HG03097 (cell line): ENCODE measurements at regions not wholly inside any gene's neighbourhood (a gene's known extent, or its start where the extent isn't known, plus 50 kb on each side); places are given as distances from the start of the nearest gene placed in this dataset.

ENCODE experiments used
- ATAC-seq: cut with Tn5 transposase; IDR thresholded peaks from one replicate; pipeline ENCODE4 v1.9.1; 2021; ENCODE audit not compliant: unreplicated experiment, low FRiP score

DNA sequence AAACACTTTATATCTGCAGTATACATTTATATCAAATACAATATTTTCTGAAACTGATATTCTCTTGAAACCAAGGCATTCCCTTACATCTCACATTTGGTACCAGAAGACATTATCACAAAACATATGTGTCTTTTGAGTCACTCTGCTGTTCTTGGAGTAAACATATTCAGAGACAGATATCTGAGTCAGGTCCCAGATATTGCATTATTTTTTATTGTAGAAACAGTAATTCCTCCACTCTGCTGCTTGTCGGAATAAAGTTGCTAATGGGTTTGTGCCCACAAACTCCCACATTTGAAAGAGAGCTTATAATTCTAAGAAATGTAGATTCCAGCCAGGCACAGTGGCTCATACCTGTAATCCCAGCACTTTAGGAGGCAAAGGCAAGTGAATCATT lies 261.1 kb upstream of the DAPK1 start:
- ATAC-seq = no peak

DNA sequence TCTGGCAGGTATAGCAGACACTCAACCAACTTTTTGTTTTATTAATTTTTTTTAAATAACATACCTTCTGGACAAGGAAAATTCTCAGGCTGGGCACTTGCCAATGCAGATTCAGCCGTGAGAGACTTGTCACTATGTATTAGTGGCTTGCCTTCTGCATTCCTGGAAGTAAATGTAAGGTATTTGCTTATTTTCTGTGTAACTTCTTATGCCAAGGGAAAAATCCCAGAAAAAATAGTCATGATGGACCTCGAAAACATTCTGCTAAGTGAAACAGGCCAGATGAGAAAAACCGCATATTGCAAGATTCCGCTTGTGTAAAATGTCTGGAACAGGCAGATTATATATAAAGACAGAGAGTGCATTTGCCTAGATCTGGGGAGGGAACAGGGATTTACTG lies 260.3 kb upstream of the DAPK1 start:
- ATAC-seq = no peak

DNA sequence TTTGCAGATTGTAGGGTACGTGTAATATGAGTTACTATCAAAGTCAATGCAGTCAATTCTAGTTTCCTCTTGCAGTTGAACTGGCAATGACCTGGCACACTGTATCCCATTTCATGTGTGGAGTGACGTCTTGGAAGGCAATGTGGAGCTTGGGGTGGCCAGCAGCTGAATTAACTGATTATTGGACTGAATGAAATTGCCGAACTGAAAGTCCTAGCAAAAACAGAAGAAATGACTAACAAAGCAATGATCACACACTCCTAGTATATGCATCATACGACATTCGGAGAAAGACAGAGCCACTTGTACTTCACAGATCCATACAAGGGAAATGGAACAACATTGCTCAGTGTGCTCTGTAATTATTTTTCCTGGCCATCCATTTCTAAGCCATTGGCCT lies 259.1 kb upstream of the DAPK1 start:
- ATAC-seq = no peak

DNA sequence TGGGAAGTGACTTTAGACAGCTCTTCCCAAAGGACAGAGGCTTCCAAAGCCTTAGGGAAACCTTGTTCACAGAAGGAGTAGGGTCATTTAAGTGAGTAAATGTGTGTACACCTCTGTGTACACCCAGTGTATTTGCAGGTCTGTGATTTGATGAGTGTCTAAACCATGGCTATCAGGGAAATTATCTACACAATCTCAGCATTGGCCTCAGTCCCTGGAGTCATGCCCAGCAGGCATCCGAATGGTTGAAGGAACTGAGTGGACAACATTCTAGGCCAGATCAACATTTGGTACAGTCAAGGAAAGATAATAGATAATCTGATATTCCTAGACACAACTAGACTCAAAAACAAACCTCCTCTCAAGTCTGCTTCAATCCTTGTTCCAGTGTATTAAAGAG lies 258.4 kb upstream of the DAPK1 start:
- ATAC-seq = no peak

DNA sequence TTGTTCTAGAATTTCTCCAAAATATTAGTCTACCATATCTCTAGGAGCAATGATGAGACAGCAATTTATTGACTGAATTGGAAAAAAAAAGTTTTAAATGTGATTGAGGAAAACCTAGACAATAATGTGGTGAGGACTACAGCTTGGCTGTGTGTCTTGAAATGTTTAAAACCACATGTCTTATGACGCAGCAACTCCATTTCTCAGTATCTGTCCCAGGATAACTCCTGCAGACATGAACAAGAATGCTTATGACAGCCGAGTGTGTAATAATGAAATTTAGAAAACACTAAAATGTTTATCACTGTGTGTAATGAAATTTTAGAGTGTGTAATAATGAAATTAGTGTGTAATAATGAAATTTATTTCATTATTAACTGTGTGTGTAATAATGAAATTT lies 254.1 kb upstream of the DAPK1 start:
- no peak for ATAC-seq

DNA sequence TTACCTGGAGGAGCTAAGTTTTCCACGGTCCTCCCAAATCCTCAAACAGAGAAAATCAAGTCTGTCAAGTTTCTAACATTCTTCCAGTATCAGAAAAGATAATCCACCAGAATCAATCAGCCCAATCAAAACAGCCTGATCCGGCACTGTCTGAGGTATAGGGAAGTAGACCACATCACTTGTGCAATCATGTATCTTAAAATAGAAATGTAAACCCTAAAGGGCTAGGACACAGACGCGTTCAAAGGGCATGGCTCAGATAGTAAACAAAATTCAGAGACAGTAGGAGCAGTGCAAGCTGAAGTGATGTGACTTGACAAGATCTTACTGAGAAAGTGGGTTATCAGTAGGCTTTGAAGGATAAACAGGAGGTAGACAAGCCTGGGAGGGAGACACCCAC lies 252.4 kb upstream of the DAPK1 start:
- no peak for ATAC-seq

DNA sequence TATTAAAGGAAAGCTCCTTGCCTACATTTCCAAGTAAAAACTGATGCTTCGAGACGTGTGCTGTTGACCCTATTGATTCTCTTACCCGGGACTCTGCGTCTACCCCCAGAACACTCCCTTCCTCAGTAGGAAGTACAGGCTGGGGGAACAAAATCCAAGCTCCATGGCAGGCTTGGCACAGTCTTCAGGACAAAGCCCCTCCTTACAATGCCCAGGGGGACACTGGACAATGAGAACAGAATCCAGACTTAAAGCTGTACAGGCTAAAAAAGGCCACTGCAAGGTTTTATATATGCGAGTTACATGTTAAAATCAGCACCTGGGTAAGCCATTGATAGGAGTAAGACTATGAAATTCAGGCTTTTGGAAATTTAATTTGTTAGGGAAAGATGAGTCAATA lies 250.6 kb upstream of the DAPK1 start:
- ATAC-seq = no peak

DNA sequence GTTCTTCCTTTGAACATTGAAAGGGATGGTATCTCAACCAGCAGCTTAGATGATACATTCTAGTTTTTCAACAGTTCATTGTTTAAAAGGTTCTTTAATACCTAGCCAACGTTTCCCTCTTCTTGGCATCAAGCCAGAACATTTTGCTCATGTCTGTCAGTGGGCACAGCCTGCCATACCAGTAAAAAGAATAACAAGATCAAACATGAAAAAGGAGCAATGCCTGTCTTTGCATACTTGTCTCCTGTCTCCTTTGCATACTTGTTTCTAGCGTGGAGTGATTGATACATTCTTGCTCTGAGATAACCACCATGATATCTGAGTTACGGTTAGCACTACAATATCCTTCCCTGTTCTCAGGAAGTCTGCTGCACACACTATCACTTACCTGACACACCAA lies 248.6 kb upstream of the DAPK1 start:
- ATAC-seq = no peak

DNA sequence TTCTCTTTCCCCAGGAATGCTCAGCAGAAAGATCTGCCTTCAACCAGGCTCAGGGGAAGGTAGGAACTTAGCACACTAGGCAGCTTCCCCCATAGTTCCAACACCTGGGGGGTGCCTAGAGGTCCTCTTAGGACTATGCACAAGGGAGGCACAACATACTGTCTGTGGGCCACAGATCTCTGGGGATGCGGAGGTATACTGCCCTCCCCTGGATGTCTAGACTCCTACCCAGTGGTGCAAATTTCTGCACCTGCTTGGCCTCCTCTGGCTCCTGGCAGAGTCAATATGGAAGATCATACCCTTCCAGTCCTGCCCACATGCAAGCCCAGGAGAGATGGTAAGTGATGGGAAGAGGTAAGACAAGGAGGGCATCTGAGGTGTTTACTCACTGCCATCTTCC lies 247.5 kb upstream of the DAPK1 start:
- no peak for ATAC-seq

DNA sequence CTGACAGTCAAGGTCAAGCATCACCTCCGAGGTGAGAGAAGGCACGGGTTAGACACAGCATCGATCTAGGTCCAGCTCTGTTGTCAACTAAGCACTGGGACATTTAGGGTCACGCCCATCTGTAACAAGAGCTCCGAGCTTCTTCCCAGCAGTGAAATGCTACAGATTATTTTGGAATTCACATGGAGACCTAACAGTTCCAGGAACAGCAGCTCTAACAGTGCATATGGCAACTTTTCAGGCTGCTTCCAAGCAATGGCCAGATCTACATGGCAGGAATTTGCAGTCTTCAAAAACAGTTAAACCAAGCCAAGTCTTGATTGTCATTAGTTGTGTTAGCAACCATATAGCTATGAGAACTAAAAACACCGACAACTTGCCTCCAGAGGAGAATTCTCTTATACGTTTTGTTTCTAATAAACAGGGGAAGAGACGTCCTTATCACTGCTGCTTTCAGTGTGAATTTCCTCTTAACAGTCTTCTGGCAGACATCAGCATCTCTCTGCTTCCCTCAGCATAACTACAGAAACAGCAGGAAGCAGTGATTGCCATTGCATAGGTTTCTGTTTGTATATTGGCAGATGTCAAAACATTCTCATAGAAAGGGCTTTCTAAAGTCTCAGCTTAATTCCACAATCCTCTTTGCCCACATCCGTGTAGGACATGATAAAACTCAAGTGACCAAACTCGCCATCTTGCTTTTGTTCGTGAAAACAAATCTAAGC lies 242.1 kb upstream of the DAPK1 start:
- ATAC-seq = no peak

DNA sequence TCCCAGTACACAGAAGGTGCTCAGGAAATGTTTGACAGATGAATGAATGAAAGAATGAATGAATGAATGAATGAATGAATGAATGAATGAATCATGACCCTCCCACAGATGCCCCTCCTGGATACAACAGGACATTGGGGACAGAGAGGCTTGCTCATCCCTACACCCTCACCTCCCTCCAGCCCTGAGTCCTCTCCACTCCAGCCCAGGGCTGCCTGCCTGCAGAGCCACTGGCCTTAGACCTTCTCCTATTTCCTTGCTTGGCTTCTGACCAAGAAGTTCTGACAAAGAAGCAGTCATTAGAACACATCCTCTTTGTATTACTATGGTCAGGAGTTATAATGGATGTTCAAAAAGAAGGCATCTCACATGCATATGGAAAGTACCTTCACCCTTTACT lies 240.7 kb upstream of the DAPK1 start:
- ATAC-seq = no peak

DNA sequence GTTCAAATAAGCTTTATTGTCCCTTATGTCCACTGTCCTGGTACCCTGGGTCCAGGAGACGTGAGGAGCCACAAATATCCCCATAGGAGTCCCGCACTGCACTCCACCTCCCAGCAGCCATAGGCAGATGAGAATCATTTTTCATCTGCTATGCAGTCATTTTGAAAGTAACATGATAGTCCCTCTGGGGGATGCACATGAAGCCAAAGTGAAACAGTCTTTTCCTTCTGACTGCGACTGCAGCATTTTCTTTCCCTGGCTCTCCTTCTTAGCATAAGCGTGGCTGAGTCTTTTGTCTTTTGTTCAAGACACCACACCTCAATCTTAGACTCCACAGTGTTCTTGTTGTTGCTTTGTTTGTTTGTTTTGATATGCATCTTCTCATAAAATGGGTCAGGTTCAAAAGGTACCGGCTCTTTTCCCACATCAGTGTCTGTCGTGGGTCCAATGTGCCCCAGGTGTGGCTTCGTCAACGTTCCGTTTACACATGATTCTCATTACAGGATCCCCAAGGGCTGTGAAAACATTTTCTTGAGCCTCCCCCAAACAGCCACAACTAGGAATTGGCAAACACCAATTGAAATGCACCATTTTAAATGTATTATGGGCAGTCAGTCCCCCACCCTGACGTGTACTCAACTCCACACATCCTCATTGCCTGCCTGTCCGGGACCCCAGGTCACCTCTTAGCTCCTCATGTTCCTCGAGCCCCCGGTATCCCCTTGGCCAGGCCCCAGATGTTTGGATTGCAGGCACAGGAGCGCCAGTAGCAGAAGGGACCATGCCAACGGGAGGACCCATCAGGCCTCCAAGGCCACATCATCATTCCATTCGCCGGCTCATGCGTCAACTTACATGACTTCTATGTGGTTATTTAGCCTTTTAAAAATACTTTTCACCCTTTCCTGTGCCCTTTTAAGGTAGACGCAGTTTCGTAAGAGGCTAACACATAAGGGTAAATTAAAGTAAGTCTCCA lies 237.8 kb upstream of the DAPK1 start:
- ATAC-seq = no peak

DNA sequence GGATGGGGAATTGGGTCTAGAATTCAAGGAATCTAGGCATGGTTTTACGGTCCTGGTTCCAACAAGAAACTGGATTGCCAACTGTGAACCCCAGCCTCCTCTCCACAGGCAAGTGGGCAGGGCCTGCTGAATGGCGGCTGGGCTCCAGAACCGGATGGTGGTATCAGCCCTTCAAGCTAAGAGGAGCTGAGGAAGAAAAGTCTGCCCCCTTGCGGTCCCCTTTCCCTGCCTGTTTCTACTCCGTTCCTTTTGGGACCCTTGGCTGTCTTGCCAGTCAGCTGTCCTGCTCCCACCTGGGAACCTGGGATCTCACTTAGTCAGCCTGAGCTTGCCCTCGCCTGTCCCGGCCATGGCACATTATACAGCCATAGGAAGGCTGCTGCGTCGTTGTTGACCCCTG lies 234.4 kb upstream of the DAPK1 start:
- ATAC-seq = no peak

DNA sequence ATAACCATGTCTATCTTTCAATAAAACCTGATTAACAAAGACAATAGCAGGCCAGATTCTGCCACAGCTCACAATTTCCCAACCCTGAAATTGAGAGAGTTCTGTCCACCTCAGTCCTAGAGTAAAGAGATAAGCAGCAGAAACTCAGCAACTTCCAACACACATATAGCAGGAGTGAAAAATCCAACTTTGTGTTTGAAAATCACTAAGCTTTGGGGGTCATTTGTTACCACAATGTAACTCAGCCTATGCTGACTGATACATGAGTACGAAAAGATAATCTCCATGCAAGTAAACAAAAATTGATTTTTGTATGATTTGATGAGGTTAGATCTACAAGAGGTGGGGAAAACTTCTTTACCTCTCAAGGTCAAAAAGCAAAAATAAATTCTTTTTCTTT lies 231.0 kb upstream of the DAPK1 start:
- no peak for ATAC-seq

DNA sequence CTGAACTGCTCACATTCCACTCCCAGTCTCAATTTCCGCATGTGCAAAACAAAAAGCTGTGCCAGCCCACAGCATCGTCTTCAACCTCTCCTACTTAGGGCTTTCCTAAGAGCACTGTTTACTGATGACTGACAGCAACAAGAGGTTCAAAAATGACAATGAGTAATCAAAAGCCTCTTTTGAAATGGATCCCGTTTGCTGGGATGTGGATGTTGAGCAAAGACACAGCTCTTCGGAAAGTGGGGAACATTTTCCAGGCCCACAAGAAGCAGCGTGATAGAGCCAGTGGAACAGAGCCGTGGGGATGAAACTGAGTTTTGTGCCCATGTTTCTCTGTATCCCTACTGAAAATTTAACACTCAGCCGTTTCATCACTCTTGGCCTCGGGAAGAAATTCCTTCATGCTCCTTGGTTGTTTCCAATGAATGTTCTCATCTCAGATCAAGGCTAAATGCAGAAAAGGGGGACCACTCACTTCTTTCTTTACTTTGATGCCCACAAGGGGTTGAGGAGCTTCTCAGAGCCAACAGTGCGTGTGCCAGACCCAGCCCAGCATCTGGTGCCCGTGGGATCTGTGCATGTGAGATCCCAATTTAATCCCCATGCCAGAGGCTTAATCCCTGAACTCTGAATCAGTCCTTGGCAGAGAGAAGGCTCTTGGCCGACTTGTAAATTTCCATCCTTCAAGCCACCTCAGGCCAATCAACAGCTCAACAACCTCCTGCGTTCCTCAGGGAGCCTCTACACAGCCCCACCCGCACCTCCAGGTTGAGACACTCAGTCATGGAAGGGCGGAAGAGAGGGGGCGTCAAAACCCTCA lies 230.2 kb upstream of the DAPK1 start:
- no peak for ATAC-seq

DNA sequence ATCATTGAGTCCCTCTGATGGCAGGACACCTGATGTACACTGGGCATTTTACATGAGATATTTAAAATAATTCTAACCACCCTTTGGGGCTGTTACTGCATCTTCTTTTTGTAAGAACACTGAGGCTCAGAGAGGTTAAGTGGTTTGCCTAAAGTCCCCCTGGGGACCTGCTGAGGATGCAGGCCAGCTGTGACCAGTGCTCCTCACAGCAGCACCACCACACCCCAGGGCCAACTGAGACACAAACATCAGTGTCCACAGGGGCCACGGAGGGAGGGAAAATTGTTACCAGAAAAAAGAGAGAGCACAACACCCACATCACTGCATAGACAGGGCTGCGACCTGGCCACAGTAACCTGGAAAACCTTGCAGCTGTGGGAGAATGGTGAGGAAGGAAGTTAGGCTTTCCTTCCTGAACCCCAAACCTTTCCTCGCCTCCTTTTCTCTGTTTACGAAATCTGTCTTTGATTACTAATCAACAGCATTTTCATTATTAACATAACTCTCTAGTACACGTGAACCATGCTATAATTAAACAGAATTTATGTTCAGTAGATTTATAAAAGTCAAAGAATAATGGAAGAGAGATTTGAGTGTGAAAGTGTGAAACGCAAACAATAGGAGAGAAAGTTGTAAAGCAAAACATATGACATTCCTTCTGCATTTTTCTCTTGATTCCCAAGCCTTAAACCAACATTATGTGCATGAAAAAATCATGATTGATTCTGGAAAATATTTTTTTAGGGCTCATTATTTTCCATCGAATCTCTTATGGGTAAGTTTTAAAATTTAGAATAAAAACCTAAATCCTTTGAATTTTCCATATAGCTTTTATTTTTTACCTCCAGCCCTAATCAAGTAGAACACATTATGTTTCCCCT lies 228.1 kb upstream of the DAPK1 start:
- no peak for ATAC-seq

DNA sequence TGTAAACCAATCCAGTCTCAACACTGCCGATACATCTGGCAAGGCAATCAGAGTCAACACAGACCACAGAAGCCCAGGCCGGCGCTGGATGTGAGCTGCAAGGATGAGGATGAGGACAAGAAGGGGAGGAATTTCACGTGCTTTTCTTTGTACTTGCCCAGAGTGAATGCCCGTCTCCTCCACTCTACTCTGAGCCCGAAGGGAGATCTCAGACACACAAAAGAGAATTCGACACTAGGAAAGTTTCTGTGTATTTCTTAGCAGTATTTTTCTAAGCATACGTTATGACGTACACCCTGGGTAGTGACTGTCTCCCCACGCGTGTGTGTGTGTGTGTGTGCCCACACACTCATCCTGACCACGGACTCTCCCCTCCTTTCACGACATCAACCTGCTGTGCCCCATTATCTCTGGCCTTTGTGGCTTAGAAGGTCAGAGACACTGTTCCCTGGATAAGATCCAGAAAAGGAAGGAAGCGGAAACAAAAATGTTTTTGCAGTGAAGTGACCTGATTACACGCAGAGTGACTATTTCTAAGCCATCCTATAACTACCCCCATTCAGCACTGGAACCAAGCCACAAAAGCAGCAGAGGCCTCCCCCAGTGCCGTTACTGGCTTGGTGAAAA lies 227.3 kb upstream of the DAPK1 start:
- no peak for ATAC-seq

DNA sequence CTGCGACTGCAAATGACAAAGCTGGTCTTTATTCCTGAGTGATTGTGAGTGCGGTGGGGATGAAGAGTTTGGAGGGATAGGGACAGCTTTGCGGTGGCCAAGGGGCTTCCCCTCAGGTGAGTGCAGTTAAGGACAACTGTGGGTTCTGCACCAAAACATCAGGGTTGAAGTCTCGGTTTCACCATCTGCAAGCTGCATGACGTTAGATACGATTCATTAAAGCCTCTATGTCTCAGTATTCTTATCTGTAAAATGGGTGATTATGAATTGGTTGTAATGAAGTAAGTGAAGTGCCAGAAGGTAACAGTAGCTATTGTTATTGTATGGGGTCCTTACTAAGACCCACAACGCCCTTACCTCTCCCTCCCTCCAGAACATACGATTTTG lies 226.8 kb upstream of the DAPK1 start:
- no peak for ATAC-seq

DNA sequence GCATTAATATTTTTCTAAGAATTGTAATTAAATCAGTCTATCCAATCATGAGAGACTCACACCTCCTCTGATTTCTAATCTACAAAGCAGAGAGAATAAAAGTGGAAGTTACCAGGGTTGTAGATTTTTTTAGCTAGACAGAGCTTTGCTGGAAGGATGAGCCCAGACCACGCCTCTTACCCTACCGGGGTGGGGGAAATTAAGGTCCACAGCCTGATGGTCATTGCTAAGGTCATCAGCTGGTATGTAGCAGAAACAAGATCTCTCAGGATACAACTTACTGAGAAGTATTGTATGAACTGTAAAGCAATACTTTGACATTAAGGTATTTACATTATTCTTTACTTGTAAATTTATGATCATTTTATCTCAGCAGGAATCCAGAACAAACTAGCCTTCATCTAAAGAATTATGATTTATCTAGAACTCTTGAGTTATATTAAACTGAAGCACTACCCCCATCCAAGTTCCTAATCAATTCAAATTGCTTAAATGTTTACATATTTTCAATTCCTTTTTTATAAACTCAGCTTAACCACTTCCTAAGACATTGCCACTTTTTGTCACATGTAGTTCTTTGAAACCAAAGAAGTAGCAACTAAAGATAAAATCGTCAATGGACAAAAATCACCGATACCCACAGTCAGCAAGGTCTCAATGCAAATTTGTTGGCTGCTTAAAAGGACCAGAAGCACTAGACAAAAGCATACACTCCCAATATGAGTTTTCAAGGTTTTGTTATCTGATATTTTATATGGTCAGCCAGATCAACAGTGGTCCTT lies 225.8 kb upstream of the DAPK1 start:
- ATAC-seq = no peak
